ENCODE measurements at regions not wholly inside any gene's neighbourhood (a gene's known extent, or its start where the extent isn't known, plus 50 kb on each side); places are given as distances from the start of the nearest gene placed in this dataset.

DNA sequence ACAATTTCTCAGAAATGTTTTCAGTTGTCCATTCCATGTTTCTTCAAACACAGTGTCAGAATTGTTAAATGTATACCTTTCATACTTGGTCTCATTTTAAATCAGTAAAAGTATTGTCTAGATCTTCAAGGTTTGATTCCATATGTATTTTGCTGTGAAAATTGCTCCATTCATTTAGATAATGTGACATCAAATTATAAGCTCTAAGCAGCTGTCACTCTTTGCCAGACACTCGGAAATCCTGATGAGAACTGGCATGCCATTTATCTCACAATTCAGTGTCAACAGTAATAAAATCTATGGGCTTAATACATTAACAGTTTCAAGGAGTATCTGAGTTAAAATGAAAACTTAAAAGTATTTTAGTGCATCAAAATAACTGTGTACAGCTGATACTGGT, 1025.3 kb upstream of the EPHA6 start:
- Mint-ChIP-seq H3K36me3 (ENCODE audit: low read depth) (no peaks in the 10 kb centered on the region), H3K4me1 (no peaks in the 10 kb centered on the region), H3K4me3 (no peak overlapping the region), H3K27me3 (ENCODE audit: low read depth) (no peaks in the 10 kb centered on the region), H3K27ac (ENCODE audit: unreplicated experiment) (no peak overlapping the region), H3K9me3 (no peaks in the 10 kb centered on the region)
- no peak for TF ChIP-seq CTCF (conservative IDR thresholded peaks at IDR 0.05)
- no peak for DNase-seq (ENCODE audit: low read depth, low spot score)

DNA sequence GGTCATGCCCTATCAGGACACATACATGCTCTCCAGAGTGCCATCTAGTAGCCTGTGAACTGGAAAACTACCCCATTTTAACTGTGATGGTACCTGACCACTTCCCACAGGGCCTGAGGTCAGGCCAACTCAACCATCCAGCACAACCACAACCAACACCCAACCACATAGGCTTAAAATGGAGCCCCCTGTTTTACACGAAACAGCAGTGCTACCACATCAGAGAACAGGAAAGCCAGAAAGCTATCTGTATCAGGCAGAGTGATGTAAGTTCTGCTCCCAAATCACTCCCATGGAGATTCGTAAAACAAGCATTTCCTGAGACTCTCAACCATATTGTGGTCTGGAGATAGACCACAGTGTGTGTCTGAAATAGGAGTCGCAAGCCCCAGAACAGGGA, 1017.3 kb upstream of the EPHA6 start:
- Mint-ChIP-seq H3K4me3 (no peak overlapping the region), H3K27ac (ENCODE audit: unreplicated experiment) (peak overlapping the region; percentile 45), H3K36me3 (ENCODE audit: low read depth) (no peaks in the 10 kb centered on the region), H3K4me1 (no peaks in the 10 kb centered on the region), H3K27me3 (ENCODE audit: low read depth) (no peaks in the 10 kb centered on the region), H3K9me3 (peaks cover 2% of the 10 kb centered on the region)
- no peak for DNase-seq (ENCODE audit: low read depth, low spot score)
- TF ChIP-seq CTCF (conservative IDR thresholded peaks at IDR 0.05), result no peak

- no peak for TF ChIP-seq CTCF (conservative IDR thresholded peaks at IDR 0.05)
- no peaks in the 10 kb centered on the region for H3K4me1 Mint-ChIP-seq
- no peaks in the 10 kb centered on the region for H3K36me3 Mint-ChIP-seq (ENCODE audit: low read depth)
- no peaks in the 10 kb centered on the region for H3K27me3 Mint-ChIP-seq (ENCODE audit: low read depth)
- H3K9me3 Mint-ChIP-seq, result peaks cover 2% of the 10 kb centered on the region
- H3K27ac Mint-ChIP-seq (ENCODE audit: unreplicated experiment), result no peak overlapping the region
- no peak overlapping the region for H3K4me3 Mint-ChIP-seq
- DNase-seq (ENCODE audit: low read depth, low spot score), result no peak
These were observed 1015.8 kb upstream of the EPHA6 start for GRCh38 chr3:95798628-95799027.

- no peak for TF ChIP-seq CTCF (conservative IDR thresholded peaks at IDR 0.05)
- peaks cover 13% of the 10 kb centered on the region for H3K4me1 Mint-ChIP-seq
- H3K4me3 Mint-ChIP-seq, result no peak overlapping the region
- H3K36me3 Mint-ChIP-seq (ENCODE audit: low read depth), result no peaks in the 10 kb centered on the region
- DNase-seq (ENCODE audit: low read depth, low spot score), result no peak
- H3K9me3 Mint-ChIP-seq, result peaks cover 3% of the 10 kb centered on the region
- no peak overlapping the region for H3K27ac Mint-ChIP-seq (ENCODE audit: unreplicated experiment)
- no peaks in the 10 kb centered on the region for H3K27me3 Mint-ChIP-seq (ENCODE audit: low read depth)
These were observed 1003.9 kb upstream of the EPHA6 start for GRCh38 chr3:95810462-95810861.

DNA sequence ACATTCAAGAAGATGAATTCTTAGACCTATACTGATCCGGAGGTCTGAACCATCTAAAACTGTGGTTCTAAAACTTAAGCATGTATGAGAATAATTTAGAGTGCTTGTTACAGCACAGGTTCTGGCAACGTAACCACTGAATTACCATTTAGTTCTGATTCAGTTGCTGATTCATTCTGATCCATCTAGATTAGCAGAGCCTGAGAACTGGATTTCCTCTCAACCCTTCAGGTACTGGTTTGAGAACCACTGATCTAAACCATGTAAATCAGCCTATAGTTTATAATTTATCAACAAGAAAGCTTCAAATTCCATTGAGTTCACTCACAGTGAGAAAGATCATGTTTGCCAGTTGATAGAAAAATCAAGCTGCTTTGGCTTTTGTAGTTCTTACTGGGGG, 1001.1 kb upstream of the EPHA6 start:
- H3K27me3 Mint-ChIP-seq (ENCODE audit: low read depth), result no peaks in the 10 kb centered on the region
- H3K4me1 Mint-ChIP-seq, result peaks cover 6% of the 10 kb centered on the region
- no peak overlapping the region for H3K4me3 Mint-ChIP-seq
- no peak for TF ChIP-seq CTCF (conservative IDR thresholded peaks at IDR 0.05)
- no peaks in the 10 kb centered on the region for H3K9me3 Mint-ChIP-seq
- no peak overlapping the region for H3K27ac Mint-ChIP-seq (ENCODE audit: unreplicated experiment)
- no peak for DNase-seq (ENCODE audit: low read depth, low spot score)
- H3K36me3 Mint-ChIP-seq (ENCODE audit: low read depth), result no peaks in the 10 kb centered on the region

- H3K27ac Mint-ChIP-seq (ENCODE audit: unreplicated experiment), result no peak overlapping the region
- no peak overlapping the region for H3K4me3 Mint-ChIP-seq
- peaks cover 6% of the 10 kb centered on the region for H3K4me1 Mint-ChIP-seq
- DNase-seq (ENCODE audit: low read depth, low spot score), result no peak
- no peaks in the 10 kb centered on the region for H3K36me3 Mint-ChIP-seq (ENCODE audit: low read depth)
- no peak for TF ChIP-seq CTCF (conservative IDR thresholded peaks at IDR 0.05)
- H3K27me3 Mint-ChIP-seq (ENCODE audit: low read depth), result no peaks in the 10 kb centered on the region
- no peaks in the 10 kb centered on the region for H3K9me3 Mint-ChIP-seq
These were observed 998.6 kb upstream of the EPHA6 start for GRCh38 chr3:95815828-95816227.

Data from neural crest cell (in vitro differentiated cells).